T-cell (primary cell): ENCODE measurements at regions not wholly inside any gene's neighbourhood (a gene's known extent, or its start where the extent isn't known, plus 50 kb on each side); places are given as distances from the start of the nearest gene placed in this dataset.
"Not testable (repeated sequence)": the region's sequence is repeated elsewhere in the genome, so short reads cannot be mapped to it uniquely, and the experiment has no call there.

Experiments used
- ATAC-seq, 4 experiments: fragments of 200-7000 bp in 3 of 4; fragments of 150-1000 bp in 1 of 4; cut with Tn5 transposase; replicated peaks in 1 of 4; 1 replicate in 3 of 4; 2 replicates in 1 of 4; pipeline ENCODE4 v1.10.0; 2021; ENCODE audit warnings: moderate library complexity in 3 of 4, mild to moderate bottlenecking in 2 of 4, moderate number of reproducible peaks in 1 of 4
- CTCF ChIA-PET, 2 donors: fragments of 300-600 bp; sonication (Branson Sonifier 250); formaldehyde crosslinking; loops; one replicate each; lab custom pipeline; 2022; ENCODE audit warnings: antibody characterized with exemption in 2 of 2; lab: Charles Lee
- POLR2A ChIA-PET, 2 donors: fragments of 300-600 bp; sonication (Branson Sonifier 250); formaldehyde crosslinking; loops; one replicate each; lab custom pipeline; 2022; ENCODE audit warnings: antibody characterized with exemption in 2 of 2; lab: Charles Lee
- DNase-seq, 35 experiments: peaks; one replicate each; pipeline versions ENCODE4 v3.0.0 to v3.0.0-alpha.2; 2013 to 2023
- H3K27ac ChIP-seq: one replicate; pipeline ENCODE4 v1.5.1; 2013; ENCODE audit warnings: low read length
- H3K27me3 ChIP-seq, 2 experiments: replicated peaks in 1 of 2; 1 replicate in 1 of 2; 2 replicates in 1 of 2; pipeline versions ENCODE4 v1.6.1 to v1.7.0; 2013; ENCODE audit warnings: low read length in 1 of 2, mixed read lengths in 1 of 2; ENCODE audit not compliant: control insufficient read depth in 2 of 2, insufficient read depth in 2 of 2; ENCODE audit errors: extremely low read depth in 1 of 2
- H3K36me3 ChIP-seq, 2 donors: 1 replicate in 1 of 2; 2 replicates in 1 of 2; pipeline versions ENCODE4 v1.6.1 to v1.7.0; 2013; ENCODE audit warnings: low read length in 1 of 2; ENCODE audit not compliant: control insufficient read depth in 2 of 2, insufficient read depth in 1 of 2; ENCODE audit errors: extremely low read depth in 1 of 2
- H3K4me1 ChIP-seq, 2 experiments: 1 replicate in 1 of 2; 2 replicates in 1 of 2; pipeline versions ENCODE4 v1.6.1 to v1.7.0; 2013; ENCODE audit warnings: low read length in 2 of 2, mixed read lengths in 1 of 2; ENCODE audit not compliant: insufficient read depth in 2 of 2, control insufficient read depth in 1 of 2; ENCODE audit errors: extremely low read depth in 1 of 2
- H3K4me3 ChIP-seq, 2 donors: 1 replicate in 1 of 2; 2 replicates in 1 of 2; pipeline versions ENCODE4 v1.5.1 to v1.7.0; 2013; ENCODE audit warnings: mild to moderate bottlenecking in 2 of 2, low read length in 1 of 2, moderate library complexity in 1 of 2; ENCODE audit not compliant: control insufficient read depth in 1 of 2; ENCODE audit errors: extremely low read depth in 1 of 2
- H3K9me3 ChIP-seq: 2 replicates; pipeline ENCODE4 v1.7.0; 2013
- H3K27ac Mint-ChIP-seq, 2 donors: one replicate each; pipeline ENCODE4 v1.8.0; 2020 to 2021; ENCODE audit warnings: mild to moderate bottlenecking in 2 of 2, mixed read lengths in 2 of 2
- H3K27me3 Mint-ChIP-seq, 2 donors: one replicate each; pipeline ENCODE4 v1.8.0; 2021 to 2022; ENCODE audit warnings: mixed read lengths in 2 of 2
- H3K36me3 Mint-ChIP-seq: one replicate; pipeline ENCODE4 v1.8.0; 2021; ENCODE audit warnings: mixed read lengths
- H3K4me1 Mint-ChIP-seq, 3 donors: one replicate each; pipeline ENCODE4 v1.8.0; 2020 to 2022; ENCODE audit warnings: mixed read lengths in 3 of 3, mild to moderate bottlenecking in 1 of 3
- H3K4me3 Mint-ChIP-seq, 3 donors: one replicate each; pipeline ENCODE4 v1.8.0; 2020 to 2022; ENCODE audit warnings: mild to moderate bottlenecking in 3 of 3, mixed read lengths in 3 of 3, moderate library complexity in 3 of 3
- H3K9me3 Mint-ChIP-seq, 3 donors: one replicate each; pipeline ENCODE4 v1.8.0; 2020 to 2022; ENCODE audit warnings: mixed read lengths in 3 of 3
- WGBS: methylation state at CpG from one replicate; pipeline ENCODE4 v1.1.5; 2013; ENCODE audit warnings: missing lambda C conversion rate; ENCODE audit not compliant: insufficient coverage; 5-methylcytosine and 5-hydroxymethylcytosine counted together

DNA sequence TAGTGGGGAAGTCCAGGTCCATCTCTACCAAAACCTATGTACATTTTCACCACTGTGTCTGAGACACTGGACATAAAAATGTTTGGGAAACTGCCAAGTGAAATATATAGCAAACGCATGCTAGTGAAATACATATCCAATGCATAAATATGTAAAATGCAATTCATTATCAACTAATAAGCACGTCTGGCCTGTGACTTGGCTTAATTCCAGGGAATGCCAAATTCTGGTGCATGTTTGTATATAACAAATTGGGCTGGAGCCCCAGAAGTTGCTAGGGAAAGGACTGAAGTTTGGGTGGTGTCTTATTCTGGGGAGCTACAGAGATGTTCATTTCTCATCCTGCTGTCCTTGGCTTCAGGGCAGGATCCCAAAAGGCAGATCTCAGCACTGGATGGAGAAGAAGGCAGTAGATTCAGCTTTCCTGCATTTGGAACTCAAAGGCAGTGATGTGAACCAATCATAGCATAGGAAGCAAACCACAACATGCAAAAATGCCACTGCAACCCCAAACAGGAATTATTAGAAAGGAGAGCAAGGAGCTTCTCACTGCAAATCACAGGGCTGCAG lies 184.3 kb downstream of the HS3ST3A1 start:
- Mint-ChIP-seq H3K4me1 (no peaks in the 10 kb centered on the region), H3K36me3 (no peaks in the 10 kb centered on the region), H3K27ac (no peak overlapping the region), H3K9me3 (peaks cover 0 to 13% (median 0%) of the 10 kb centered on the region in 3 donors), H3K4me3 (no peak overlapping the region), H3K27me3 (peaks cover 8 to 38% of the 10 kb centered on the region in 2 donors)
- no peak overlapping the region for H3K27ac ChIP-seq
- no peak for DNase-seq
- no peak overlapping the region for H3K4me3 ChIP-seq
- no peaks in the 10 kb centered on the region for H3K4me1 ChIP-seq
- no peaks in the 10 kb centered on the region for H3K9me3 ChIP-seq
- H3K36me3 ChIP-seq, result no peaks in the 10 kb centered on the region
- ATAC-seq, result no peak
- H3K27me3 ChIP-seq, result peaks cover 0 to 11% of the 10 kb centered on the region in 2 experiments
- WGBS, result 40% methylated on average over 1 of the region's 2 CpGs
- ChIA-PET CTCF (no interaction called here), POLR2A (no interaction called here)

DNA sequence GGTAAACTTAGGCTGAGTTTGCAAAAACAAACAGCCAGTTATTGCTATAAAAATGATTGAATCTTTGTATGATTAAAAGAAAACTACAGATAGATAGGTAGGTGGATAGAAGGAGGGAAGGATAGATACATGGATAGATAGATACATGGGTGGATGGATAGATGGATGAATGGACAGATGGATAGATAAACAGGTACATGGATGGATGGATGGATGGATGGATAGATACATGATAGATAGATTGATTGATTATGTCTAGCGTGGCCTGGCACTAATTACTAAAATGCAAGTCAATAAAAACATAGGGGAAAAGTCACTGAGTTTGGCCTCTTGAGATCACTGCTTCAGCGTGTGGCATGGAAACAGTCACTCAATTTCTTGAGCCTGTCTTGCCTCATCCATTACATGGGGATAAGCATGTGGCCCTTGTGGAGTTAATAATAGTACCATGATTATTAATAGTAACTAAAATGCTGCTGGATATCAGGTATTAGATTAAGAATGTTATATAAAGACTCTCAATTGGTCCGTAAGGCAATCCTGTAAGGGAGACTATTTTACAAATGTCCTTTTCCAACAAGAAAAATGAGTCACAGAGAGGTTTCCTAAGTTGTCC lies 184.9 kb downstream of the HS3ST3A1 start:
- peaks cover 8 to 37% of the 10 kb centered on the region in 2 donors for H3K27me3 Mint-ChIP-seq
- no peaks in the 10 kb centered on the region for H3K36me3 ChIP-seq
- H3K27ac ChIP-seq, result no peak overlapping the region
- H3K4me1 Mint-ChIP-seq, result no peaks in the 10 kb centered on the region
- no CpG with 5 or more reads among the region's 3 CpGs for WGBS
- no peaks in the 10 kb centered on the region for H3K9me3 ChIP-seq
- no peaks in the 10 kb centered on the region for H3K4me1 ChIP-seq
- H3K27ac Mint-ChIP-seq, result no peak overlapping the region
- peaks cover 0 to 13% (median 0%) of the 10 kb centered on the region in 3 donors for H3K9me3 Mint-ChIP-seq
- DNase-seq, result no peak
- CTCF ChIA-PET, result no interaction called here
- POLR2A ChIA-PET, result no interaction called here
- no peak overlapping the region for H3K4me3 Mint-ChIP-seq
- no peaks in the 10 kb centered on the region for H3K36me3 Mint-ChIP-seq
- H3K27me3 ChIP-seq, result peaks cover 0 to 11% of the 10 kb centered on the region in 2 experiments
- no peak for ATAC-seq
- no peak overlapping the region for H3K4me3 ChIP-seq

DNA sequence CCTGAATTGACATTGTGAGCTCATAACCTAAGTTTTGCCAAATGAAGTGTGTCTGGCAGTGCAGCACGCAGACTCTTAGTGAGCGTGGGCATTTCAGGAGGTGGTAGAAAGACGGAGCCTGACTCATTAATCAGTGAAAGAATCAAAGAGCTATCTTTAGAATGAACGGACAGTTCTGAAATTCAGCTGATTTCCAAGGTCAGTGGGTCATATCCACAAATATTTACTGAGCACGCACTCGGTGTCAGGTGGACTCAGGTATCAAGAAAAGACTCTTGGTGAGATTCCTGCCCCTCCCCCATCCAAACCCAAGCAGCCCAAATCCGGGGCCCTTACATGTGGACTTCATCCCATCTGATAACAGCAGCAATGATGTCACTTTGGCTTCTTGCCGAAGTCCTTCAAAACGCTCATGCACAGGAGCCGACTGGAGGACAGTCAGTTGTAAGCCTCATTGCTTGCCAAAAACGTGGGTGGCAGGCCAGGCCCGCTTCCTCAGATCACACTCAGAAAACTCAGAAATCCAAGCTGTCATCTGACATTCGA lies 185.8 kb downstream of the HS3ST3A1 start:
- DNase-seq, result no peak
- no peak overlapping the region for H3K27ac Mint-ChIP-seq
- peaks cover 8 to 30% of the 10 kb centered on the region in 2 donors for H3K27me3 Mint-ChIP-seq
- Histone ChIP-seq H3K27ac (no peak overlapping the region), H3K9me3 (no peaks in the 10 kb centered on the region), H3K36me3 (no peaks in the 10 kb centered on the region), H3K4me3 (no peak overlapping the region), H3K4me1 (no peaks in the 10 kb centered on the region), H3K27me3 (peaks cover 0 to 11% of the 10 kb centered on the region in 2 experiments)
- WGBS, result 58% methylated on average over 8 of the region's 13 CpGs
- H3K4me1 Mint-ChIP-seq, result no peaks in the 10 kb centered on the region
- peaks cover 0 to 13% (median 0%) of the 10 kb centered on the region in 3 donors for H3K9me3 Mint-ChIP-seq
- H3K36me3 Mint-ChIP-seq, result no peaks in the 10 kb centered on the region
- ChIA-PET CTCF (no interaction called here), POLR2A (no interaction called here)
- no peak overlapping the region for H3K4me3 Mint-ChIP-seq
- ATAC-seq, result no peak

DNA sequence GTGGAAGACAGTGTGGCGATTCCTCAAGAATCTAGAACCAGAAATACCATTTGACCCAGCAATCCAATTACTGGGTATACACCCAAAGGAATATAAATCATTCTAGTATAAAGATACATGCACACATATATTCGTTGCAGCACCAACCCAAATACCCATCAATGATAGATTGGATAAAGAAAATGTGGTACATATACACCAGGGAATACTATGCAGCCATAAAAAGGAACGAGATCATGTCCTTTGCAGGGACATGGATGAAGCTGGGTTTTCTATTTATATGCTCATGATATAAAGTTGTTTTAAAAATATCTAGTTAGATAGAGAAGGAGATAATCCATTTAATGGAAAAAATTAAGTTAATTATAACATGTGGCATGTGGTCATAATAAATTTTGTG lies 186.5 kb downstream of the HS3ST3A1 start:
- WGBS, result no CpG with 5 or more reads among the region's 3 CpGs
- H3K36me3 ChIP-seq, H3K27ac ChIP-seq, H3K4me1 Mint-ChIP-seq, DNase-seq, H3K9me3 ChIP-seq, H3K27ac Mint-ChIP-seq, H3K36me3 Mint-ChIP-seq, POLR2A ChIA-PET, H3K4me3 Mint-ChIP-seq, H3K4me1 ChIP-seq, CTCF ChIA-PET, H3K4me3 ChIP-seq, ATAC-seq: not testable (repeated sequence)
- H3K27me3 ChIP-seq, result peaks cover 0 to 11% of the 10 kb centered on the region in 2 experiments
- Mint-ChIP-seq H3K9me3 (peaks cover 0 to 13% (median 0%) of the 10 kb centered on the region in 3 donors), H3K27me3 (peaks cover 3 to 24% of the 10 kb centered on the region in 2 donors)

DNA sequence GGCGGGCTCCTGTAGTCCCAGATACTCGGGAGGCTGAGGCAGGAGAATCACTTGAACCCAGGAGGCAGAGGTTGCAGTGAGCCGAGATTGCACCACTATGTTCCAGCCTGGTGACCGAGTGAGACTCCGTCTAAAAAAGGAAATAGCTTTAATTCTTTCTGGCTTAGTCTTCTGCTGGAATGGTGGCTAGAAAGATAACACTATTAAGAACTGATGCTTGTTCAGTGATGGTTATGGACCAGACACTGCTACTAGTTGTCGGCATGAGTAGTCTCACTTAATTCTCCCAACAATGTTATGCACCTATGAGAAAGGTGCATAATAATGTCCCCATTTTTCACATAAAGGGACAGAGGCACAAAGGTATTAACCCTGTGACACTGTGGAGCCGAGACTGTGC lies 188.7 kb downstream of the HS3ST3A1 start:
- Histone ChIP-seq H3K36me3 (no peaks in the 10 kb centered on the region), H3K27ac (no peak overlapping the region), H3K9me3 (no peaks in the 10 kb centered on the region), H3K4me1 (no peaks in the 10 kb centered on the region), H3K4me3 (no peak overlapping the region), H3K27me3 (peaks cover 0 to 7% of the 10 kb centered on the region in 2 experiments)
- Mint-ChIP-seq H3K27ac (no peak overlapping the region), H3K27me3 (peaks cover 0 to 20% of the 10 kb centered on the region in 2 donors), H3K36me3 (no peaks in the 10 kb centered on the region), H3K4me3 (no peak overlapping the region), H3K9me3 (peaks cover 0 to 8% (median 0%) of the 10 kb centered on the region in 3 donors), H3K4me1 (no peaks in the 10 kb centered on the region)
- 86% methylated on average over 5 of the region's 7 CpGs for WGBS
- no peak for DNase-seq
- no peak for ATAC-seq
- CTCF ChIA-PET, result no interaction called here
- POLR2A ChIA-PET, result no interaction called here

DNA sequence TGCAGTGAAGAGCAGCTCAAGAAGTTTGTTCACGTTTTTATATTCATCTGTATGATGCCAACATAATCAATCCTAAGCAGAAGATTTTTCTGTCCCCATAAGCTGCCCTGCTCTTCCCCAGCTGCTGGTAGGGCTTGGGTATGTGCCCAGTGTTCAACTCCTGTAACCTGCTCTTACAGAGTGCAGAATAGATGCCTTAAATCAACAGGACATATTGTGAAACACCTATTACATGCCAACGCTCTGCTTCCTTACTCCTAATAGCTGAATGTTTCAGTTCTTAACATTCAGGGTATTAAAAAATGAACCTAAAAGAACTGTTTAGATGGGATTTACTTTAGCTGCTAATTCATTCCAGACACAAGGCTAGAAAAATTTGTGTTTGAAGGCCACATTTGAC lies 190.9 kb downstream of the HS3ST3A1 start:
- peaks cover 0 to 15% of the 10 kb centered on the region in 2 donors for H3K27me3 Mint-ChIP-seq
- WGBS, result no CpG with 5 or more reads among the region's 2 CpGs
- Histone ChIP-seq H3K27me3 (peaks cover 0 to 4% of the 10 kb centered on the region in 2 experiments), H3K4me3 (no peak overlapping the region), H3K4me1 (no peaks in the 10 kb centered on the region), H3K27ac (no peak overlapping the region), H3K36me3 (no peaks in the 10 kb centered on the region), H3K9me3 (no peaks in the 10 kb centered on the region)
- ChIA-PET CTCF (no interaction called here), POLR2A (no interaction called here)
- H3K27ac Mint-ChIP-seq, result no peak overlapping the region
- no peaks in the 10 kb centered on the region for H3K36me3 Mint-ChIP-seq
- H3K4me1 Mint-ChIP-seq, result no peaks in the 10 kb centered on the region
- no peak for ATAC-seq
- H3K4me3 Mint-ChIP-seq, result no peak overlapping the region
- no peak for DNase-seq
- peaks cover 0 to 3% (median 0%) of the 10 kb centered on the region in 3 donors for H3K9me3 Mint-ChIP-seq
